ENCODE measurements at regions not wholly inside any gene's neighbourhood (a gene's known extent, or its start where the extent isn't known, plus 50 kb on each side); places are given as distances from the start of the nearest gene placed in this dataset.
"Not testable (repeated sequence)": the region's sequence is repeated elsewhere in the genome, so short reads cannot be mapped to it uniquely, and the experiment has no call there.

DNA sequence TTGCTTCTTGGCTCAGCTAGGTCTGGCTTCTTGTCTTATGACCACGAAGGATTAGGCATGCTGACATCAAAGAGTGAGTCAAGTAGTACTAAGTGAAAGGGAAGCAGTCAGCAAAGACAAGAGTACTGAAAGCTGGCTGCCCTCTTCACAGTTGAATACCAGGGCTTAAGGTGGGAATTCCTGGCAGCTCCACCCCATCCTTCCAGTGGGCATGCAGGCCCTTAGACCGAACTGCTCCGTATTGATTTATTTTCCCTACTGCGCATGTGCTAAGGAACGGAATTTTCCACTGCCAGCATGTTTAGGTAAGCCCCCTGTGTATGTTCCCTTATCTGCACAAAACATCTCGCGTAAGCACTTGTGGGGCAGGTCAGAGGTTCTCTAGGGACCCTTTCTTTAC, 2320.1 kb downstream of the ARAP2 start:
- no peaks in the 10 kb centered on the region for H3K9me3 ChIP-seq (ENCODE audit: control insufficient read depth, insufficient read depth, low read length)
- H3K36me3 ChIP-seq (ENCODE audit: control insufficient read depth, insufficient read depth, low read length) = no peaks in the 10 kb centered on the region
- no peak overlapping the region for H3K4me3 ChIP-seq (ENCODE audit: low read depth, low read length)
- WGBS (ENCODE audit: insufficient coverage) = 72% methylated on average over 4 of the region's 7 CpGs
- H3K27me3 ChIP-seq (ENCODE audit: control insufficient read depth, insufficient read depth, low read length) = no peaks in the 10 kb centered on the region
- no peaks in the 10 kb centered on the region for H3K4me1 ChIP-seq (ENCODE audit: control insufficient read depth, insufficient read depth, low read length)
- no peak overlapping the region for H3K27ac ChIP-seq (ENCODE audit: low read depth, low read length)
- DNase-seq (ENCODE audit: low read depth in 4 of 6, low spot score in 6 of 6) = peak in 1 of 6 donors; percentile 18

DNA sequence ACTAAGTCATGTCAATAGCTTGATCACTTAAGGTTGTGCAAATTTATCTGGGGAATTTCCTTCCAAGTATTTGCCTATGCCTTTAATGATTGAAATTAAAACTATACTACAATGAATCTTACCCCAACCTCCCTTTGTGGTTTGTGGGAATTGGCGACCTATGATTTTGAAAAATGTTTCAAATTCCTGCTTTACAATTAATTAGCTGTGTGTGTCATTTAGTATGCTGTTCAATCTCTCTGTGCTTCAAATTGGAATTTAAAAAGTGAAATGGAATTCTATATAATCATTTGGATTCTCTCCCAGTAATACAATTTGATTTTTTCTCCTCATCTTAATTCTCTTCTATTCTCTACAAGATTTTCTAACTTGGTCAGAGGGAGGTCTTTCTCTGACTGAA, 2319.5 kb downstream of the ARAP2 start:
- Histone ChIP-seq H3K27ac (ENCODE audit: low read depth, low read length) (no peak overlapping the region), H3K36me3 (ENCODE audit: control insufficient read depth, insufficient read depth, low read length) (no peaks in the 10 kb centered on the region), H3K27me3 (ENCODE audit: control insufficient read depth, insufficient read depth, low read length) (no peaks in the 10 kb centered on the region), H3K9me3 (ENCODE audit: control insufficient read depth, insufficient read depth, low read length) (no peaks in the 10 kb centered on the region), H3K4me1 (ENCODE audit: control insufficient read depth, insufficient read depth, low read length) (no peaks in the 10 kb centered on the region), H3K4me3 (ENCODE audit: low read depth, low read length) (no peak overlapping the region)
- no CpG with 5 or more reads among the region's 1 CpG for WGBS (ENCODE audit: insufficient coverage)
- no peak for DNase-seq (ENCODE audit: low read depth in 4 of 6, low spot score in 6 of 6)

DNA sequence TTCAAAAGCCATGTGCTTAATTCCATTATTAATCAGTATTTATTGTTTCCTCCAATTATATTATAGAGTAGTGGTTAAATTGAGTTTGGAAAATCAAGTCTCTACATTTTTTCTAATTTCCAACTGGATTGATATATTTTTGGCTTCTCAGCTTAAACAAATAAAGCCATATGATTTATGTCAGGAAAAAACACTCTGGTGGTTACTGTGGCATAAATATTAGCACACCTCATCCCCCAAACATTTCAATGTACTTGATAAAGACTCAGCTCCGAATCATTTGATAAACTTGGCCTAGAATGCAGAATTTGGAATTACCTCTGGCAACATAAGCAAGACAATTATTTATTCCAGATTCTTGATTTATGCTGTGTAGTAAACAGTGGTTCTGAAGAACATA, 2313.8 kb downstream of the ARAP2 start:
- H3K9me3 ChIP-seq (ENCODE audit: control insufficient read depth, insufficient read depth, low read length) = no peaks in the 10 kb centered on the region
- H3K36me3 ChIP-seq (ENCODE audit: control insufficient read depth, insufficient read depth, low read length) = no peaks in the 10 kb centered on the region
- no peaks in the 10 kb centered on the region for H3K27me3 ChIP-seq (ENCODE audit: control insufficient read depth, insufficient read depth, low read length)
- H3K4me1 ChIP-seq (ENCODE audit: control insufficient read depth, insufficient read depth, low read length) = no peaks in the 10 kb centered on the region
- no peak overlapping the region for H3K27ac ChIP-seq (ENCODE audit: low read depth, low read length)
- no CpG with 5 or more reads among the region's 1 CpG for WGBS (ENCODE audit: insufficient coverage)
- DNase-seq (ENCODE audit: low read depth in 4 of 6, low spot score in 6 of 6) = peak in 1 of 6 donors; percentile 10
- no peak overlapping the region for H3K4me3 ChIP-seq (ENCODE audit: low read depth, low read length)

DNA sequence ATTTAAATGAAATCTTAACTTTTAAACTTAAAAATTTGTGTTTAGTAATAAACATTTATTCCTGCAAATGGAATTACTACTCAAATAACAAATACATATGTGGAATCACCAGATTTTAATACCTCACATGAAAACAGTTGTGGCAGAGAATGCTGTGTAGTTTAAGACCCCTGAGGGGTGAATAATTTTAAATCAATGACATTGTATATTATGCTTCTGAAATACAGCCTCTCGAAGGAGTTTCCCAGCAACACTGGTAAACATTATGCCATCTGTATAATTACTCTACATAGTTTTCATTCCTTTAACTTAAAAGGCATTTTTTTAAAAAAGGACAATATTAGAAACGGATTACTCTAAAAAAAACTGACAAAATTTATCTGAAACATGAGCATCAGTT, 2313.3 kb downstream of the ARAP2 start:
- WGBS (ENCODE audit: insufficient coverage) = no CpG with 5 or more reads among the region's 2 CpGs
- Histone ChIP-seq H3K4me1 (ENCODE audit: control insufficient read depth, insufficient read depth, low read length) (no peaks in the 10 kb centered on the region), H3K4me3 (ENCODE audit: low read depth, low read length) (no peak overlapping the region), H3K9me3 (ENCODE audit: control insufficient read depth, insufficient read depth, low read length) (no peaks in the 10 kb centered on the region), H3K27ac (ENCODE audit: low read depth, low read length) (no peak overlapping the region), H3K27me3 (ENCODE audit: control insufficient read depth, insufficient read depth, low read length) (no peaks in the 10 kb centered on the region), H3K36me3 (ENCODE audit: control insufficient read depth, insufficient read depth, low read length) (no peaks in the 10 kb centered on the region)
- DNase-seq (ENCODE audit: low read depth in 4 of 6, low spot score in 6 of 6) = peak in 1 of 6 donors; percentile 70

DNA sequence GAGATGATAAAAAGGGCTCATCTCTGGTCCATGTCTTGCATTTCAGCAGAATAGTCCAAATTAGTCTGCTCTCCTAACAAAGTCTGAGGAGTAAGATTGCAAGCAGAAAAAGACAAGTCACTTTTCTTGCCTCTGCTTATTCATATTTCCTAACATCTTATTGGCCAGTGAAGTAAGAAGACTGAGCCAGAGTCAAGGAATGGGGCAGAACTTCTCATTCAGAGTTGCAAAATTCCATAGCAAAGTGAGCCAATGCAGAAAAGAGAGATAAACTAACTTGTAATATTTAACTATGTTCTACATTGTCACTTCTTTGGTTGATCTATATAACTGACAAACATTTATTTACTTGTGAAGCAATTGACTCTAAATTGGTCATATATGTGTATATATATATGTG, 2304.0 kb downstream of the ARAP2 start:
- H3K4me3 ChIP-seq (ENCODE audit: low read depth, low read length) = no peak overlapping the region
- no peaks in the 10 kb centered on the region for H3K9me3 ChIP-seq (ENCODE audit: control insufficient read depth, insufficient read depth, low read length)
- H3K4me1 ChIP-seq (ENCODE audit: control insufficient read depth, insufficient read depth, low read length) = no peaks in the 10 kb centered on the region
- no peaks in the 10 kb centered on the region for H3K27me3 ChIP-seq (ENCODE audit: control insufficient read depth, insufficient read depth, low read length)
- no peaks in the 10 kb centered on the region for H3K36me3 ChIP-seq (ENCODE audit: control insufficient read depth, insufficient read depth, low read length)
- H3K27ac ChIP-seq (ENCODE audit: low read depth, low read length) = no peak overlapping the region
- no peak for DNase-seq (ENCODE audit: low read depth in 4 of 6, low spot score in 6 of 6)

DNA sequence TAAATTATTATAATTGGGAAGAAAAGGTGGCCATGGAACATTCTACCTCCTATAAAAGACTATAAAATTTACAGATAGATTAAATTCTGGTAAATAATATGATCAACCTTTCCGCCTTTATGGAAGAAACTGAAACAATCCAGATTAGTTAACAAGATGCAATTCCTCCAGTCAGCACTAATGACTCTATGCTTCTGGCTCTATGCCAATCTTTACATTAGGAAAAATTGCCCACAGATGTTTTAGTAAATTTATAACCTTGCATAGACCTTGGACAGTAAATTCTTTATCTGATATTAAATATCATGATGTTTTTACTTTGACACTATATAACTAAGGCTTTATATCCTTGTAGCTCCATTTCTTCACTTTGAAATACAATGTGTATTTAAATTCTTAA, 2302.5 kb downstream of the ARAP2 start:
- peak in 1 of 6 donors; percentile 14 for DNase-seq (ENCODE audit: low read depth in 4 of 6, low spot score in 6 of 6)
- no CpG with 5 or more reads among the region's 1 CpG for WGBS (ENCODE audit: insufficient coverage)
- Histone ChIP-seq H3K27me3 (ENCODE audit: control insufficient read depth, insufficient read depth, low read length) (no peaks in the 10 kb centered on the region), H3K4me1 (ENCODE audit: control insufficient read depth, insufficient read depth, low read length) (no peaks in the 10 kb centered on the region), H3K9me3 (ENCODE audit: control insufficient read depth, insufficient read depth, low read length) (no peaks in the 10 kb centered on the region), H3K27ac (ENCODE audit: low read depth, low read length) (no peak overlapping the region), H3K4me3 (ENCODE audit: low read depth, low read length) (no peak overlapping the region), H3K36me3 (ENCODE audit: control insufficient read depth, insufficient read depth, low read length) (no peaks in the 10 kb centered on the region)

DNA sequence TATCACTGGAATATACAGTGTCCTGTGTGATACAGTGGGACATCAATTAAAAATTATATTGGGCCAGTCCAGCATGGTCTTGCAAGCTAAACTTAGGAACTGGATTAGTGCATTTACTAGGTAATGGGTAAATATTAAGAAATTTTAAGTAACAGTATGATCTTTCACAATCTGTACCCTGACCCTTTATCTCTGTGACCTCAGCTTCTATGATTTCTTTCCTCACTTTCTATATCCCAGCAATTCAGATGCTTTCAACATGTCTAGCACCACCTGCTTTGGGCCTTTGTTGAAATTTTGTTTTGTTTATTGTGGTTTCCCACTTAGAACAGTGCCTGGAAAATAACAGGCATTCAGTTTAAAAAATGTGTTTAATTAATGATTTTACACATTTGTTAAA, 2295.4 kb downstream of the ARAP2 start:
- Histone ChIP-seq H3K4me1 (ENCODE audit: control insufficient read depth, insufficient read depth, low read length) (no peaks in the 10 kb centered on the region), H3K27ac (ENCODE audit: low read depth, low read length) (no peak overlapping the region)

DNA sequence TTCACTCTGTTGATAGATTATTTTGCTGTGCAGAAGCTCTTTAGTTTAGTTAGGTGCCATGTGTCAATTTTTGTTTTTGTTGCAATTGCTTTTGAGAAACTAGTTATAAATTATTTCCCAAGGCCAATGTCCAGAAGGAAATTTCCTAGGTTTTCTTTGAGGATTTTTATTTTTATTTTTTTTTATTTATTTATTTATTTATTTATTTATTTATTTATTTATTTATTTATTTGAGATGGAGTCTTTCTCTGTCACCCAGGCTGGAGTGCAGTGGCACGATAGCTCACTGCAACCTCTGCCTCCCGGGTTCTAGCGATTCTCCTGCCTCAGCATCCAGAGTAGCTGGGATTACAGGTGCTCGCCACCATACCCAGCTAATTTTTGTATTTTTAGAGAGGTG, 2290.5 kb downstream of the ARAP2 start:
- not testable (repeated sequence) for H3K36me3 ChIP-seq (ENCODE audit: control insufficient read depth, insufficient read depth, low read length); H3K27me3 ChIP-seq (ENCODE audit: control insufficient read depth, insufficient read depth, low read length); H3K27ac ChIP-seq (ENCODE audit: low read depth, low read length); H3K4me1 ChIP-seq (ENCODE audit: control insufficient read depth, insufficient read depth, low read length); DNase-seq (ENCODE audit: low read depth in 4 of 6, low spot score in 6 of 6); H3K4me3 ChIP-seq (ENCODE audit: low read depth, low read length); H3K9me3 ChIP-seq (ENCODE audit: control insufficient read depth, insufficient read depth, low read length)
- 100% methylated on average over 3 of the region's 4 CpGs for WGBS (ENCODE audit: insufficient coverage)

More for the DNA sequence above, 2295.4 kb downstream of the ARAP2 start:
- H3K27me3 ChIP-seq (ENCODE audit: control insufficient read depth, insufficient read depth, low read length) = no peaks in the 10 kb centered on the region
- H3K36me3 ChIP-seq (ENCODE audit: control insufficient read depth, insufficient read depth, low read length) = no peaks in the 10 kb centered on the region
- no peak overlapping the region for H3K4me3 ChIP-seq (ENCODE audit: low read depth, low read length)
- no peak for DNase-seq (ENCODE audit: low read depth in 4 of 6, low spot score in 6 of 6)
- H3K9me3 ChIP-seq (ENCODE audit: control insufficient read depth, insufficient read depth, low read length) = no peaks in the 10 kb centered on the region

DNA sequence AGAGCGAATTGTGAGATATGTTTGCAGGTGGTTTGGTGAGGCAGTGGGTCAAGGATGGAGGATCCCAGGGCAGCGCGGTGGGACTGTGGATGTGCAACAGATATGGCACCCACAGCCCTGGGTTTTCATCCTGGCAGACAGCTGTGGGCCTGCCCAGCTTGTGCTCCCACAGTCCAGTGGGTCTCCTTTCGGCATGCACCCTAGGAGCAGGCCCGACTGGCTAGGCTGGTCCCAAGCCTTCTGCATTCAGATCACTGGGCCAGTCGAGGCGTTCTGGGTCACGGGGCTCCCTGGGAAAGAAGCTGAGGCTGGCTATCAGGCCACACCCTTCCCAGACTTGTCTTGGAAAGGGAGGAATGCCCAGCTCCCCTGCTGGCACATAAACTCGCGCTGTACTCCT, 2289.6 kb downstream of the ARAP2 start:
- 94% methylated on average over 10 of the region's 10 CpGs for WGBS (ENCODE audit: insufficient coverage)
- Histone ChIP-seq H3K4me3 (ENCODE audit: low read depth, low read length) (no peak overlapping the region), H3K27me3 (ENCODE audit: control insufficient read depth, insufficient read depth, low read length) (no peaks in the 10 kb centered on the region), H3K4me1 (ENCODE audit: control insufficient read depth, insufficient read depth, low read length) (no peaks in the 10 kb centered on the region), H3K9me3 (ENCODE audit: control insufficient read depth, insufficient read depth, low read length) (no peaks in the 10 kb centered on the region), H3K27ac (ENCODE audit: low read depth, low read length) (no peak overlapping the region), H3K36me3 (ENCODE audit: control insufficient read depth, insufficient read depth, low read length) (no peaks in the 10 kb centered on the region)
- DNase-seq (ENCODE audit: low read depth in 4 of 6, low spot score in 6 of 6) = no peak

DNA sequence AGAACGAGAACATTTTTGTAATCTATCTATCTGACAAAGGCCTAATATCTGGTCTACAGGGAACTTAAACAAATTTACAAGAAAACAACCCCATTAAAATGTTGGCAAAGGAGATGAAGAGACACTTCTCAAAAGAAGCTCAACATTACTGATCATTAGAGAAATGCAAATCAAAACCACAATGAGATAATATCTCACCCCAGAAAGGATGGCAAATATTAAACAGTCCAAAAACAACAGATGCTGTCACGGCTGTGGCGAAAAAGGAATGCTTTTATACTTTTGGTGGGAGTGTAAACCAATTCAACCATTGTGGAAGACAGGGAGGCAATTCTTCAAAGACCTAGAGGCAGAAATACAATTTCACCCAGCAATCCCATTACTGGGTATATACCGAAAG, 2284.8 kb downstream of the ARAP2 start:
- no peak for DNase-seq (ENCODE audit: low read depth in 4 of 6, low spot score in 6 of 6)
- Histone ChIP-seq H3K27ac (ENCODE audit: low read depth, low read length) (no peak overlapping the region), H3K4me3 (ENCODE audit: low read depth, low read length) (no peak overlapping the region), H3K4me1 (ENCODE audit: control insufficient read depth, insufficient read depth, low read length) (no peaks in the 10 kb centered on the region), H3K27me3 (ENCODE audit: control insufficient read depth, insufficient read depth, low read length) (no peaks in the 10 kb centered on the region), H3K36me3 (ENCODE audit: control insufficient read depth, insufficient read depth, low read length) (no peaks in the 10 kb centered on the region), H3K9me3 (ENCODE audit: control insufficient read depth, insufficient read depth, low read length) (no peaks in the 10 kb centered on the region)
- no CpG with 5 or more reads among the region's 4 CpGs for WGBS (ENCODE audit: insufficient coverage)
